HCT116 (cell line): ENCODE measurements at regions not wholly inside any gene's neighbourhood (a gene's known extent, or its start where the extent isn't known, plus 50 kb on each side); places are given as distances from the start of the nearest gene placed in this dataset.

ENCODE experiments used
- ATAC-seq: fragments of 200-7000 bp; cut with Tn5 transposase; 2 replicates; pipeline ENCODE4 v1.9.1; 2020; ENCODE audit warnings: mild to moderate bottlenecking, moderate library complexity
- BruUV-seq: library from RNA; stranded (reverse); fragments of 400-500 nt; replicated peaks from 2 replicates; lab custom pipeline; 2021; lab: Mats Ljungman, UMichigan
- CTCF ChIA-PET: fragments of 300-600 bp; sonication (Branson Sonifier 250); formaldehyde crosslinking; loops from one replicate; lab custom pipeline; 2021; ENCODE audit warnings: antibody characterized with exemption; lab: Charles Lee
- POLR2A ChIA-PET: fragments of 300-600, 350-600 bp; sonication (Branson Sonifier 250); formaldehyde crosslinking; loops from one replicate; lab custom pipeline; 2021; ENCODE audit warnings: antibody characterized with exemption; lab: Charles Lee
- RAD21 ChIA-PET, 2 experiments: fragments of 300-600 bp; sonication (Branson Sonifier 250); formaldehyde crosslinking; loops; one replicate each; lab custom pipeline; 2023; ENCODE audit warnings: low total read pairs in 2 of 2; ENCODE audit not compliant: uncharacterized antibody in 2 of 2, unreplicated experiment in 2 of 2, low non-redundant PET in 1 of 2; lab: Charles Lee
- DNase-seq: peaks from one replicate; pipeline ENCODE4 v3.0.0-alpha.2; 2010; ENCODE audit warnings: low read depth, low spot score
- H2AFZ ChIP-seq: fragments of 200-600 bp; shearing (Covaris generic), sonication (generic); 2 replicates; pipeline ENCODE4 v1.6.1; 2017; ENCODE audit warnings: low read depth, mixed run types, mixed read lengths, antibody characterized with exemption, low read length; ENCODE audit not compliant: poor library complexity, severe bottlenecking
- H3K27ac ChIP-seq: 2 replicates; pipeline ENCODE4 v1.5.1; 2012; ENCODE audit warnings: low read depth, low read length
- H3K27me3 ChIP-seq: fragments of 200-600 bp; sonication (generic); 2 replicates; pipeline ENCODE4 v1.6.1; 2016; ENCODE audit warnings: mixed run types, low read length, mixed read lengths; ENCODE audit not compliant: insufficient read depth
- H3K36me3 ChIP-seq, 2 experiments: fragments of 200-500 bp in 1 of 2; fragments of 200-600 bp in 1 of 2; sonication (Bioruptor generic) in 1 of 2; sonication (generic) in 1 of 2; 2 replicates each; pipeline versions ENCODE4 v1.5.1 to v1.6.1; 2014 to 2016; ENCODE audit warnings: low read length in 2 of 2, inconsistent platforms in 1 of 2, mixed read lengths in 1 of 2, mixed run types in 1 of 2; ENCODE audit not compliant: insufficient read depth in 2 of 2, control insufficient read depth in 1 of 2
- H3K4me1 ChIP-seq, 2 experiments: fragments of 200-600 bp in 1 of 2; sonication (generic) in 1 of 2; 2 replicates each; pipeline versions ENCODE4 v1.5.1 to v1.6.1; 2012 to 2017; ENCODE audit warnings: low read length in 2 of 2, inconsistent platforms in 1 of 2, mild to moderate bottlenecking in 1 of 2, mixed read lengths in 1 of 2, mixed run types in 1 of 2, moderate library complexity in 1 of 2; ENCODE audit not compliant: insufficient read depth in 2 of 2, control insufficient read depth in 1 of 2
- H3K4me2 ChIP-seq: fragments of 200-600 bp; sonication (generic); 2 replicates; pipeline ENCODE4 v1.6.1; 2017; ENCODE audit warnings: mixed run types, low read length, mixed read lengths
- H3K4me3 ChIP-seq, 2 experiments: fragments of 200-600 bp in 1 of 2; sonication (generic) in 1 of 2; replicated peaks in 1 of 2; 2 replicates each; pipeline ENCODE4 v1.5.1; 2011 to 2016; ENCODE audit warnings: low read length in 2 of 2, control low read depth in 1 of 2, low read depth in 1 of 2, mild to moderate bottlenecking in 1 of 2, mixed read lengths in 1 of 2, mixed run types in 1 of 2
- H3K79me2 ChIP-seq: fragments of 200-600 bp; sonication (generic); 2 replicates; pipeline ENCODE4 v1.6.1; 2017; ENCODE audit warnings: mild to moderate bottlenecking, mixed run types, low read length, moderate library complexity, mixed read lengths; ENCODE audit not compliant: insufficient read depth
- H3K9ac ChIP-seq: fragments of 200-600 bp; sonication (generic); 2 replicates; pipeline ENCODE4 v1.6.1; 2016; ENCODE audit warnings: low read length, mixed read lengths
- H3K9me2 ChIP-seq: fragments of 200-600 bp; sonication (generic), shearing (Covaris generic); 2 replicates; pipeline ENCODE4 v1.6.1; 2017; ENCODE audit warnings: mixed run types, mild to moderate bottlenecking, moderate library complexity; ENCODE audit not compliant: insufficient read depth
- H3K9me3 ChIP-seq, 2 experiments: fragments of 200-500 bp in 1 of 2; fragments of 200-600 bp in 1 of 2; sonication (Bioruptor generic) in 1 of 2; sonication (generic) in 1 of 2; 2 replicates each; pipeline ENCODE4 v1.6.1; 2014 to 2017; ENCODE audit warnings: low read length in 2 of 2, mixed read lengths in 2 of 2, inconsistent platforms in 1 of 2, low read depth in 1 of 2, mild to moderate bottlenecking in 1 of 2, mixed run types in 1 of 2, moderate library complexity in 1 of 2; ENCODE audit not compliant: control insufficient read depth in 1 of 2, insufficient read depth in 1 of 2
- H4K20me1 ChIP-seq: fragments of 200-600 bp; sonication (generic), shearing (Covaris generic); 2 replicates; pipeline ENCODE4 v1.6.1; 2017; ENCODE audit warnings: mixed run types, mild to moderate bottlenecking, moderate library complexity; ENCODE audit not compliant: insufficient read depth
- CEBPB ChIP-seq: IDR thresholded peaks from 2 replicates; pipeline ENCODE4 v1.6.1; 2012; ENCODE audit warnings: low read depth
- POLR2AphosphoS5 ChIP-seq: IDR thresholded peaks from 2 replicates; pipeline ENCODE4 v1.6.1; 2011; ENCODE audit warnings: mild to moderate bottlenecking, low read depth, low read length, moderate library complexity
- SIN3A ChIP-seq: IDR thresholded peaks from 2 replicates; pipeline ENCODE4 v1.6.1; 2012; ENCODE audit warnings: low read depth
- SP1 ChIP-seq: IDR thresholded peaks from 2 replicates; pipeline ENCODE4 v1.6.1; 2012; ENCODE audit warnings: low read depth
- SRF ChIP-seq: IDR thresholded peaks from 2 replicates; pipeline ENCODE4 v1.6.1; 2012; ENCODE audit warnings: low read depth
- YY1 ChIP-seq: IDR thresholded peaks from 2 replicates; pipeline ENCODE4 v1.6.1; 2011; ENCODE audit warnings: low read length, low read depth, moderate library complexity, mild to moderate bottlenecking; ENCODE audit not compliant: insufficient replicate concordance; ENCODE audit errors: extremely low read depth
- ZNF274 ChIP-seq: fragments of 200-500 bp; sonication (Bioruptor generic); IDR thresholded peaks from 2 replicates; pipeline ENCODE4 v1.6.1; 2014; ENCODE audit warnings: mild to moderate bottlenecking, low read depth, low read length, inconsistent platforms
- intact Hi-C: fragments of 100-400 bp; cut with micrococcal nuclease; formaldehyde crosslinking; loops from 2 replicates; pipeline ENCODE4 v1.10.0; 2022
- TF ChIP-seq, protein P1 (sequence below): IDR thresholded peaks from 2 replicates; pipeline ENCODE4 v1.6.1; 2012
- TF ChIP-seq, protein P2 (sequence below): IDR thresholded peaks from 2 replicates; pipeline ENCODE4 v1.6.1; 2012; ENCODE audit warnings: low read depth

DNA sequence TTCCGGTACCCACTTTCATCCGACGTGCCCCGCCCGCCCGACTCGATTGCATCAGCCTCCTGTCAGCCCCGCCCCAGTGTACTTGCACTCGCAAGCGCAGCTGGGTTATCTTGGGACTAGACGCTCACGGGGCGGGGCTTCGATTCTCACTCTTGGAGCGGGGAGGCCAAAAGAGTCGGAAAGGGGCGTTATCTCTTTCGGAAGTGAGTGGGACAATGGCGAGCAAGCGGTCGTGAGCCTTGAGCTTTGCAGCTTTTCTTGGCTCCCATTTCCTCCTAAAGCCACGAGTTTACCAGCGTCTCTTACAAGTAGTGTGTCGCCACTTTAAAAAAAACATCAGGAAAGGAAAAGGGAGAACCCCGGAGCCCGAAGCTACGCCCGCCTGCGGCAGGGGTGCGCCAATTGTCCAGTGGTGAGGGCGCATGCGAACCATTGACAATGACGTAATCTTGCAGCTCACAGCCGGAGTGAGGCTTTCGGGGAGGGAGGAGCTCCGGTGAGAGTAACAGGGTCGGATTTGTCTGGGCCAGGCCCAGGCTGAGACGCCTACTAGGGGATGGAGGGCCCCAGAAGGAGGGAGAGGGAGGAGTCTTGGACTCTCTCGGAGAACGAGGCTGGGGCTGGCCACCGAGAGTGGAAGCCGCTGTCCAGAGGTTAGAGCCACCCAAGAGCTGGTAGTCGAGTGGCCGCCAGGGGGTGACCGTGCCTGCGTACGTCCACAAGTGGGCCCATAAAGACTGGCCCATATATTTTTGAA lies 109.5 kb downstream of the GNL3L start (continued):
- no peak; the same call in none of the 2 replicates for TF ChIP-seq POLR2AphosphoS5
- TF ChIP-seq, protein P1, sequence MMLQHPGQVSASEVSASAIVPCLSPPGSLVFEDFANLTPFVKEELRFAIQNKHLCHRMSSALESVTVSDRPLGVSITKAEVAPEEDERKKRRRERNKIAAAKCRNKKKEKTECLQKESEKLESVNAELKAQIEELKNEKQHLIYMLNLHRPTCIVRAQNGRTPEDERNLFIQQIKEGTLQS = peak; percentile 82
- TF ChIP-seq ZNF274 = no peak
- TF ChIP-seq SRF = 0 out of 2 replicates have a peak, but pooled peaks have one; percentile 28
- TF ChIP-seq SIN3A = no peak

DNA sequence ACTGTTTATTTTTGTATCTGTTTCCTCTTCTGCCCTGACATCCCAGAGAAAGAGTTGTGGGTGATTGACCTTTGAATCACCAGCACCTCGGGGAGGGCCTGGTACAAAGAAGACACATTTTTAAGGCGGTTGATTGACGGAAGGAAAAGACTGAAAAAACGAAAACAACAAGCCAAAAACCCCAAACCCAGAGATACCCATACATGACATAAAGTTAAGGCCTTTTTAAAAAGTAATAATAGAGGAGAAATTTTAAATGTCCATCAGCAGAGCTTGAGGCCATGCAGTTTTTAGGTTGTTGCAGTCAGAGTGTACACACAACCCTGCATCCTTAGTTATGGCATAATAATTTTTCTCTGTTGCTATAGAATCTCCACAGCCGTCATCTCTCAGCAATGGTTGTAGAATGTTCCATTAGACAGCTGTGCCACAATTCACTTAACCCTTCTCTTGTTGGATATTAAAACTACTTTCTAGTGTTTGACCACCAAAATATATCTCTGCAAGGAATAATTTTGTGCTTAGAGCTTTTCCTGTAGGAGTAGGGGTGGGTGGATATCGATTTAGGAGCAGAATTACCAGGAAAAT lies 110.2 kb downstream of the GNL3L start:
- no peak for ATAC-seq
- Histone ChIP-seq H3K36me3 (no peaks in the 10 kb centered on the region), H3K27me3 (no peaks in the 10 kb centered on the region), H3K9me2 (no peaks in the 10 kb centered on the region), H4K20me1 (no peaks in the 10 kb centered on the region), H3K9ac (peak overlapping the region; percentile 58), H3K4me1 (peaks cover 15% of the 10 kb centered on the region in 2 experiments; a peak in 3 of 4 replicates), H3K79me2 (no peaks in the 10 kb centered on the region), H3K4me2 (peak overlapping the region; percentile 77), H3K4me3 (peak overlapping the region; percentile 46 to 56), H2AFZ (no peak overlapping the region), H3K27ac (peak overlapping the region; percentile 91), H3K9me3 (no peaks in the 10 kb centered on the region)
- ChIA-PET RAD21 (interaction anchor here (0.9 to 2.1 kb wide), 2 partner anchors 147 kb away, joined by 4 to 8 read pairs; no protein-coding TSS in a partner anchor), POLR2A (interaction anchor here (0.8 to 1.3 kb wide), 6 partner anchors 8 to 956 kb away, joined by 3 to 4 read pairs (median 3); no protein-coding TSS in a partner anchor), CTCF (interaction anchor here (1.2 to 4.4 kb wide), 3 partner anchors 9 to 417 kb away, joined by 3 to 39 read pairs (median 5); no protein-coding TSS in a partner anchor)
- BruUV-seq = no TSS peak
- intact Hi-C loops = loop anchor here (1.0 kb wide), 1 partner anchor 147 kb away; no protein-coding TSS in a partner anchor
- DNase-seq = no peak
- TF ChIP-seq, protein P2, sequence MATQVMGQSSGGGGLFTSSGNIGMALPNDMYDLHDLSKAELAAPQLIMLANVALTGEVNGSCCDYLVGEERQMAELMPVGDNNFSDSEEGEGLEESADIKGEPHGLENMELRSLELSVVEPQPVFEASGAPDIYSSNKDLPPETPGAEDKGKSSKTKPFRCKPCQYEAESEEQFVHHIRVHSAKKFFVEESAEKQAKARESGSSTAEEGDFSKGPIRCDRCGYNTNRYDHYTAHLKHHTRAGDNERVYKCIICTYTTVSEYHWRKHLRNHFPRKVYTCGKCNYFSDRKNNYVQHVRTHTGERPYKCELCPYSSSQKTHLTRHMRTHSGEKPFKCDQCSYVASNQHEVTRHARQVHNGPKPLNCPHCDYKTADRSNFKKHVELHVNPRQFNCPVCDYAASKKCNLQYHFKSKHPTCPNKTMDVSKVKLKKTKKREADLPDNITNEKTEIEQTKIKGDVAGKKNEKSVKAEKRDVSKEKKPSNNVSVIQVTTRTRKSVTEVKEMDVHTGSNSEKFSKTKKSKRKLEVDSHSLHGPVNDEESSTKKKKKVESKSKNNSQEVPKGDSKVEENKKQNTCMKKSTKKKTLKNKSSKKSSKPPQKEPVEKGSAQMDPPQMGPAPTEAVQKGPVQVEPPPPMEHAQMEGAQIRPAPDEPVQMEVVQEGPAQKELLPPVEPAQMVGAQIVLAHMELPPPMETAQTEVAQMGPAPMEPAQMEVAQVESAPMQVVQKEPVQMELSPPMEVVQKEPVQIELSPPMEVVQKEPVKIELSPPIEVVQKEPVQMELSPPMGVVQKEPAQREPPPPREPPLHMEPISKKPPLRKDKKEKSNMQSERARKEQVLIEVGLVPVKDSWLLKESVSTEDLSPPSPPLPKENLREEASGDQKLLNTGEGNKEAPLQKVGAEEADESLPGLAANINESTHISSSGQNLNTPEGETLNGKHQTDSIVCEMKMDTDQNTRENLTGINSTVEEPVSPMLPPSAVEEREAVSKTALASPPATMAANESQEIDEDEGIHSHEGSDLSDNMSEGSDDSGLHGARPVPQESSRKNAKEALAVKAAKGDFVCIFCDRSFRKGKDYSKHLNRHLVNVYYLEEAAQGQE = no peak
- TF ChIP-seq SIN3A (no peak), CEBPB (no peak), YY1 (no peak), SP1 (no peak)
